ENCODE measurements at regions not wholly inside any gene's neighbourhood (a gene's known extent, or its start where the extent isn't known, plus 50 kb on each side); places are given as distances from the start of the nearest gene placed in this dataset.
"Not testable (repeated sequence)": the region's sequence is repeated elsewhere in the genome, so short reads cannot be mapped to it uniquely, and the experiment has no call there.

DNA sequence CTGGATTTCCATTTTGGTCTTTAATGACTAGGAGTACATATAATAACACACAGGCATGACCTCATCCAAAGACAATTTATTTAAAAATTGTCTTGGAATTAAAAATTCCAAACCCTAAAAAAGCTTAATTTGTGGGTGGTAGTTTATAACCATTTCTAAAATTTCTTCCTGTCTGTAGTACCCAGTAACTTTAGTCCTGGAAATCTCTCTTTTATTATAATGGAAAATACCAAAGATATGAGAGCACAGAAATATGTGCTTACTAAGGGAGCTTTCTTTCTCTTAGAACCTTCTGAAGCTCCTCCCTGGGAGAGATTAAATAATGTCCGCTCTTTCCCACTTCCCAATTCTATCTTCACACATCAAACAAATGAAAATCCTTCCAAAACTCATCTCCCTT lies 70.5 kb upstream of the PRL start:
- Mint-ChIP-seq H3K27ac (no peak overlapping the region), H3K9me3 (peaks cover 3% of the 10 kb centered on the region), H3K36me3 (ENCODE audit: low read depth) (no peaks in the 10 kb centered on the region), H3K4me3 (no peak overlapping the region), H3K4me1 (ENCODE audit: low read depth) (no peaks in the 10 kb centered on the region), H3K27me3 (no peaks in the 10 kb centered on the region)
- no peaks in the 10 kb centered on the region for H3K36me3 ChIP-seq (ENCODE audit: insufficient read depth, low read length)
- H3K9me3 ChIP-seq (ENCODE audit: control insufficient read depth in 1 of 2, insufficient read depth in 1 of 2, low read length in 2 of 2) = peaks cover 0 to 3% of the 10 kb centered on the region in 2 experiments
- H3K4me3 ChIP-seq (ENCODE audit: low read length) = no peak overlapping the region
- intact Hi-C loops (cut with DNase I, micrococcal nuclease) = no loop called here
- no peak for DNase-seq
- no peak overlapping the region for H3K27ac ChIP-seq (ENCODE audit: low read depth in 1 of 2, low read length in 2 of 2)
- no peaks in the 10 kb centered on the region for H3K4me1 ChIP-seq (ENCODE audit: insufficient read depth, low read length)
- no peaks in the 10 kb centered on the region for H3K27me3 ChIP-seq (ENCODE audit: control insufficient read depth in 1 of 2, insufficient read depth in 2 of 2, low read length in 2 of 2)
- TF ChIP-seq, protein P1, sequence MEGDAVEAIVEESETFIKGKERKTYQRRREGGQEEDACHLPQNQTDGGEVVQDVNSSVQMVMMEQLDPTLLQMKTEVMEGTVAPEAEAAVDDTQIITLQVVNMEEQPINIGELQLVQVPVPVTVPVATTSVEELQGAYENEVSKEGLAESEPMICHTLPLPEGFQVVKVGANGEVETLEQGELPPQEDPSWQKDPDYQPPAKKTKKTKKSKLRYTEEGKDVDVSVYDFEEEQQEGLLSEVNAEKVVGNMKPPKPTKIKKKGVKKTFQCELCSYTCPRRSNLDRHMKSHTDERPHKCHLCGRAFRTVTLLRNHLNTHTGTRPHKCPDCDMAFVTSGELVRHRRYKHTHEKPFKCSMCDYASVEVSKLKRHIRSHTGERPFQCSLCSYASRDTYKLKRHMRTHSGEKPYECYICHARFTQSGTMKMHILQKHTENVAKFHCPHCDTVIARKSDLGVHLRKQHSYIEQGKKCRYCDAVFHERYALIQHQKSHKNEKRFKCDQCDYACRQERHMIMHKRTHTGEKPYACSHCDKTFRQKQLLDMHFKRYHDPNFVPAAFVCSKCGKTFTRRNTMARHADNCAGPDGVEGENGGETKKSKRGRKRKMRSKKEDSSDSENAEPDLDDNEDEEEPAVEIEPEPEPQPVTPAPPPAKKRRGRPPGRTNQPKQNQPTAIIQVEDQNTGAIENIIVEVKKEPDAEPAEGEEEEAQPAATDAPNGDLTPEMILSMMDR (IDR thresholded peaks at IDR 0.05) = no peak
- ATAC-seq (ENCODE audit: poor library complexity) = no peak
- POLR2A ChIA-PET = no interaction called here
- CTCF ChIA-PET = interaction anchor here (1.0 kb wide), 1 partner anchor 14 kb away, joined by 3 read pairs; no protein-coding TSS in a partner anchor

DNA sequence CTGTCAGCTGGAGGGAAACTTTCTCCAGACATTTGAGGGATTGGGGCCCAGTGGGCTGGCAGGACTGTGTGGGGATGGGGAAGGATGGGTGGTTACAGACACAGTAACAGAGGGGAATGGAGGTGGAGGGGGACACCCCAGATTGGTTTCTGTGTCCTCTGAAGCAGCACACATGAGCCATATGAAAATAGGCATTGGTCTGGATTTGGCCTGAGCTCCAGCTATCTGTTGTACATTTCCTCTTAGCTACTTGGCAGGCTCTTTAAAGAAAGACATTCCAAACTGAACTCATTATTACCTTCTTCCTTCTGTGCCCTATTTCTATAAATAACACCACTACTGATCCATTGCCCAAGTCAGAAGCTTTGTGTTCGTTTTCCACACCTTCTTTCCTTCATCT lies 72.0 kb upstream of the PRL start:
- H3K4me1 ChIP-seq (ENCODE audit: insufficient read depth, low read length) = no peaks in the 10 kb centered on the region
- no peaks in the 10 kb centered on the region for H3K27me3 Mint-ChIP-seq
- ATAC-seq (ENCODE audit: poor library complexity) (no peak), DNase-seq (no peak)
- no peaks in the 10 kb centered on the region for H3K36me3 ChIP-seq (ENCODE audit: insufficient read depth, low read length)
- no peak overlapping the region for H3K27ac ChIP-seq (ENCODE audit: low read depth in 1 of 2, low read length in 2 of 2)
- no peaks in the 10 kb centered on the region for H3K36me3 Mint-ChIP-seq (ENCODE audit: low read depth)
- intact Hi-C loops (cut with DNase I, micrococcal nuclease) = no loop called here
- H3K4me3 Mint-ChIP-seq = no peak overlapping the region
- ChIA-PET POLR2A (no interaction called here), CTCF (no interaction called here)
- H3K9me3 ChIP-seq (ENCODE audit: control insufficient read depth in 1 of 2, insufficient read depth in 1 of 2, low read length in 2 of 2) = peaks cover 0 to 2% of the 10 kb centered on the region in 2 experiments
- peaks cover 3% of the 10 kb centered on the region for H3K9me3 Mint-ChIP-seq
- H3K27ac Mint-ChIP-seq = no peak overlapping the region
- TF ChIP-seq, protein P1 (IDR thresholded peaks at IDR 0.05) = no peak
- H3K4me3 ChIP-seq (ENCODE audit: low read length) = no peak overlapping the region
- no peaks in the 10 kb centered on the region for H3K4me1 Mint-ChIP-seq (ENCODE audit: low read depth)
- H3K27me3 ChIP-seq (ENCODE audit: control insufficient read depth in 1 of 2, insufficient read depth in 2 of 2, low read length in 2 of 2) = no peaks in the 10 kb centered on the region

DNA sequence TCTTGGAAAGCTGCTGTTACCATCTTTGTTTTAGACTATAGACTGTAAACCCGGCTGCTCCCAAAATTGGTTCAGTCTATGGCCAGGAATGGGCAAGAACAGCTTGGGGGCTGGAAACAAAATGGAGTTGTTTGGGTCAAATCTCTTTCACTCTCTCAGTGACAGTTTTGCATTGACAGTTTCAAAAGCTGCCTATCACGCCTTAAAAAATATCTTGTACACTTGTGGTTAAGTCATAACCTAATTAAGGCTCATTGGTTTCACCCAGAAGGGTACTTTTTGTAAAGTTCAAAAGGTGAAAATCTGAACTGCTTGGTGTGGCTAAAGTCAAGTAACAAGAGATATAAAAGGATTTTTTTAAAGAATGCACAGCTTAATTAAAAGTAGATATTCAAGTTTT lies 76.1 kb upstream of the PRL start:
- POLR2A ChIA-PET = no interaction called here
- no peak for ATAC-seq (ENCODE audit: poor library complexity)
- Histone ChIP-seq H3K4me1 (ENCODE audit: insufficient read depth, low read length) (no peaks in the 10 kb centered on the region), H3K27me3 (ENCODE audit: control insufficient read depth in 1 of 2, insufficient read depth in 2 of 2, low read length in 2 of 2) (no peaks in the 10 kb centered on the region), H3K9me3 (ENCODE audit: control insufficient read depth in 1 of 2, insufficient read depth in 1 of 2, low read length in 2 of 2) (no peaks in the 10 kb centered on the region), H3K27ac (ENCODE audit: low read depth in 1 of 2, low read length in 2 of 2) (no peak overlapping the region), H3K4me3 (ENCODE audit: low read length) (no peak overlapping the region), H3K36me3 (ENCODE audit: insufficient read depth, low read length) (no peaks in the 10 kb centered on the region)
- no peaks in the 10 kb centered on the region for H3K36me3 Mint-ChIP-seq (ENCODE audit: low read depth)
- DNase-seq = no peak
- H3K27me3 Mint-ChIP-seq = no peaks in the 10 kb centered on the region
- peaks cover 4% of the 10 kb centered on the region for H3K9me3 Mint-ChIP-seq
- TF ChIP-seq, protein P1 (IDR thresholded peaks at IDR 0.05) = no peak
- intact Hi-C loops (cut with DNase I, micrococcal nuclease) = no loop called here
- no peak overlapping the region for H3K27ac Mint-ChIP-seq
- H3K4me1 Mint-ChIP-seq (ENCODE audit: low read depth) = no peaks in the 10 kb centered on the region
- CTCF ChIA-PET = no interaction called here
- H3K4me3 Mint-ChIP-seq = no peak overlapping the region

DNA sequence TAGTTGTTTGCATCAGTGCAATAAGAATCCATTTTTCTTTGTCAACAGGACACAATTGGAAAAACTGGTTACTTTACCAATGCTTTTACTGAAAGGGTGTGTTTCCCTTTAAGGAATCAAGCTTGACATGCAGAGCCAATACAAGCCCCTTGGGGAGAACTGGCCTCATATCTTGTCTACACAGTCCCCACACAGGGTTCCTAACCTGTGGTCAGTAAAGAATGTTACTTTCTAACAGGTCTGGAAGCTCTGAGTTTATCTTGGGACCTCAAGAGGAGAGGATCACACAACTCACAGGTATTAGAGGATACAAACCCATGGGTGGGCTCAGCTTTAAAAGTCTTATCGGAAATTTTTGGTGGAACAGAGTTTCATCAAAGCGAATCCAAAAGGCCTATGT lies 78.1 kb upstream of the PRL start:
- H3K4me1 Mint-ChIP-seq (ENCODE audit: low read depth); H3K27ac Mint-ChIP-seq; intact Hi-C loops (cut with DNase I, micrococcal nuclease); H3K27me3 Mint-ChIP-seq; H3K27ac ChIP-seq (ENCODE audit: low read depth in 1 of 2, low read length in 2 of 2); H3K36me3 Mint-ChIP-seq (ENCODE audit: low read depth); POLR2A ChIA-PET; H3K9me3 Mint-ChIP-seq; H3K4me3 ChIP-seq (ENCODE audit: low read length); H3K36me3 ChIP-seq (ENCODE audit: insufficient read depth, low read length); CTCF ChIA-PET; ATAC-seq (ENCODE audit: poor library complexity); H3K4me1 ChIP-seq (ENCODE audit: insufficient read depth, low read length); H3K27me3 ChIP-seq (ENCODE audit: control insufficient read depth in 1 of 2, insufficient read depth in 2 of 2, low read length in 2 of 2); H3K9me3 ChIP-seq (ENCODE audit: control insufficient read depth in 1 of 2, insufficient read depth in 1 of 2, low read length in 2 of 2); DNase-seq; H3K4me3 Mint-ChIP-seq: not testable (repeated sequence)

DNA sequence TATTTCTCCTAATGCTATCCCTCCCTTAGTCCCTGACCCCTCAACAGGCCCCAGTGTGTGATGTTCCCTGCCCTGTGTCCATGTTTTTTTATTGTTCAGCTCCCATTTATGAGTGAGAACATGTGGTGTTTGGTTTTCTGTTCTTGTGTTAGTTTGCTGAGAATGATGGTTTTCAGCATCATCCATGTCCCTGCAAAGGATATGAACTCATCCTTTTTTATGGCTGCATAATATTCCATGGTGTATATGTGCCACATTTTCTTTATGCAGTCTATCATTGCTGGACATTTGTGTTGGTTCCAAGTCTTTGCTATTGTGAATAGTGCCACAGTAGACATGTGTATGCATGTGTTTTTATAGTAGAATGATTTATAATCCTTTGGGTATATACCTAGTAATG lies 79.5 kb upstream of the PRL start:
- CTCF ChIA-PET = not testable (repeated sequence)

More for the DNA sequence above, 79.5 kb upstream of the PRL start:
- H3K9me3 Mint-ChIP-seq; H3K27ac ChIP-seq (ENCODE audit: low read depth in 1 of 2, low read length in 2 of 2); H3K4me1 ChIP-seq (ENCODE audit: insufficient read depth, low read length); H3K27ac Mint-ChIP-seq; DNase-seq; H3K4me3 Mint-ChIP-seq; H3K27me3 ChIP-seq (ENCODE audit: control insufficient read depth in 1 of 2, insufficient read depth in 2 of 2, low read length in 2 of 2); intact Hi-C loops (cut with DNase I, micrococcal nuclease); H3K4me3 ChIP-seq (ENCODE audit: low read length); H3K36me3 Mint-ChIP-seq (ENCODE audit: low read depth); H3K9me3 ChIP-seq (ENCODE audit: control insufficient read depth in 1 of 2, insufficient read depth in 1 of 2, low read length in 2 of 2); ATAC-seq (ENCODE audit: poor library complexity); H3K4me1 Mint-ChIP-seq (ENCODE audit: low read depth); POLR2A ChIA-PET; H3K36me3 ChIP-seq (ENCODE audit: insufficient read depth, low read length); H3K27me3 Mint-ChIP-seq: not testable (repeated sequence)

All from CD4-positive, alpha-beta T cell (primary cell).